ENCODE measurements at regions not wholly inside any gene's neighbourhood (a gene's known extent, or its start where the extent isn't known, plus 50 kb on each side); places are given as distances from the start of the nearest gene placed in this dataset.
A peak's percentile ranks its signal among the peaks of the same experiment; 100 is the strongest.
"Not testable (repeated sequence)": the region's sequence is repeated elsewhere in the genome, so short reads cannot be mapped to it uniquely, and the experiment has no call there.

- DNase-seq, result no peak
Observed at GRCh38 chr10:28996947-28997551, 291.8 kb upstream of the LYZL1 start.

GRCh38 chr10:28997734-28998133 is 291.1 kb upstream of the LYZL1 start:
- no peak for DNase-seq

- DNase-seq, result no peak
Observed at GRCh38 chr10:29001801-29002200, 287.1 kb upstream of the LYZL1 start.

GRCh38 chr10:29003014-29003413 is 285.9 kb upstream of the LYZL1 start:
- DNase-seq, result not testable (repeated sequence)

GRCh38 chr10:29005988-29006387 is 282.9 kb upstream of the LYZL1 start:
- DNase-seq, result no peak

GRCh38 chr10:29007370-29007747 is 281.5 kb upstream of the LYZL1 start:
- no peak for DNase-seq

- peak; percentile 12 for DNase-seq
Observed at GRCh38 chr10:29007748-29008610, 280.9 kb upstream of the LYZL1 start.

GRCh38 chr10:29009464-29009863 is 279.4 kb upstream of the LYZL1 start:
- no peak for DNase-seq

GRCh38 chr10:29011516-29011915 is 277.4 kb upstream of the LYZL1 start:
- DNase-seq, result no peak

- DNase-seq, result no peak
Observed at GRCh38 chr10:29012926-29013554, 275.8 kb upstream of the LYZL1 start.

GRCh38 chr10:29021591-29021990 is 267.3 kb upstream of the LYZL1 start:
- DNase-seq, result no peak

- DNase-seq, result no peak
Observed at GRCh38 chr10:29022513-29022912, 266.4 kb upstream of the LYZL1 start.

GRCh38 chr10:29023678-29024077 is 265.2 kb upstream of the LYZL1 start:
- no peak for DNase-seq

GRCh38 chr10:29026065-29026797 is 262.6 kb upstream of the LYZL1 start:
- DNase-seq, result no peak

- DNase-seq, result no peak
Observed at GRCh38 chr10:29026802-29027580, 261.9 kb upstream of the LYZL1 start.

- no peak for DNase-seq
Observed at GRCh38 chr10:29028486-29028885, 260.4 kb upstream of the LYZL1 start.

GRCh38 chr10:29030900-29031299 is 258.0 kb upstream of the LYZL1 start:
- no peak for DNase-seq

- DNase-seq, result no peak
Observed at GRCh38 chr10:29032169-29032568, 256.7 kb upstream of the LYZL1 start.

GRCh38 chr10:29033311-29033940 is 255.4 kb upstream of the LYZL1 start:
- no peak for DNase-seq

GRCh38 chr10:29034592-29034991 is 254.3 kb upstream of the LYZL1 start:
- DNase-seq, result no peak

- no peak for DNase-seq
Observed at GRCh38 chr10:29035721-29036120, 253.1 kb upstream of the LYZL1 start.
